ENCODE measurements at regions not wholly inside any gene's neighbourhood (a gene's known extent, or its start where the extent isn't known, plus 50 kb on each side); places are given as distances from the start of the nearest gene placed in this dataset.
A peak's percentile ranks its signal among the peaks of the same experiment; 100 is the strongest.
"Not testable (repeated sequence)": the region's sequence is repeated elsewhere in the genome, so short reads cannot be mapped to it uniquely, and the experiment has no call there.

DNA sequence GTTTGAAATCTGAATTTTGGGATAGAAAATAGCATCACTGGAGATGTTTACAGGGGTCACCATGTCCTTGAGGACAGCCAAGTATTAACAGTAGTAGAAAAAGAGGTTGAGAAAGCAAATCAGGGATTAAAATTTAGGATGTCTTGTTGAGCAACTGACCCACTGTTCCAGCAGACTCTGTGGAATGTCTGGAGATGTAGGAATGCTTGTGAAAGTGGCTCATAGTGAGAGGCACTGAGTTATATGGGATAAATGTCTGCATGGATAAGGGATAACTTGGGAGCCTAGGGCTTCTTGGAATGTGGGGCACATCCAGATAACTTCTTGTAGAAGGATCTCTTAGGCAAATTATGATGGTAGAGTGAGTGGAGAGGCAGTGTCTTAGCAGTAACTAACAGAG is 495.0 kb downstream of the TMX3 start:
- peak; percentile 8 for DNase-seq

- peak; percentile 8 for DNase-seq
These were observed 495.6 kb downstream of the TMX3 start for GRCh38 chr18:68219274-68219673.

- peak; percentile 92 for DNase-seq
These were observed 499.0 kb downstream of the TMX3 start for GRCh38 chr18:68215931-68216330.

DNA sequence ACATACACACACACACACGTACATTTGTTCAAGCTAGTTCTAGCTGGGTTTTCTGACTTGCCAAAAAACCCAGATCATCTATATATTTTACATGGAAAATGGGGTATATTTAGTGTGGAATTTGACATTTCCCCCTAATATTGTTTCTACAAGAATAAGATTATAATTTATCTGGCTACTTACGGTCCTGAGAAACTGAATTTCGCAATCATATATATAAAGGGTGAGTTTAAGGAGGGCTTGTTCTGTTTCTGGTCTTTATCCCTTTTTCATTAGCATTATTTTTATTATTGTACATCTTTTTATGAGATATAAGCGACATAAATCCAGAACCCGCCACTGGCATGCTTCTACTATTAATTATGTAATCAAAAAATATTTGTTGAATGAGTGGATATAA is 528.9 kb downstream of the TMX3 start:
- no peak for DNase-seq

GRCh38 chr18:68181956-68182355 is 533.0 kb downstream of the TMX3 start:
- no peak for DNase-seq

DNA sequence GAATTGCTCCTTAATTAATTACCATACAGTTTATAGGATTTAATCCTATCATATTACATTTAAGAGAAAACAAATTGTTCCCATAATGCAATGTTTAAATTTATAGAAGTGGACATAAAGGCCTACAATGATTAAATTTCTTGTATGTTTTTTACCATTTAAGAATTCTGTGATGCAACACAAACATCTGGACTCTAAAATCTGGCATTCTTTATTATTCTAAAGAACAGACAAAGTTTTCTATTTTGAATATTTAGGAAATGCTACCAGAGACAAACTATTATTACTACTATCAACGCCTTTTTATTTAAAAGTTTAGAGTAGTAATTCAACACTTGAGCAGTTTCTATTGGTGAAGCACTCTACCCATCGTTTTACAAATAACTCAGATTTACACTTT is 535.1 kb downstream of the TMX3 start:
- DNase-seq = no peak

GRCh38 chr18:68178921-68179320 is 536.0 kb downstream of the TMX3 start:
- no peak for DNase-seq

- peak; percentile 96 for DNase-seq
These were observed 536.9 kb downstream of the TMX3 start for GRCh38 chr18:68177807-68178702.

DNA sequence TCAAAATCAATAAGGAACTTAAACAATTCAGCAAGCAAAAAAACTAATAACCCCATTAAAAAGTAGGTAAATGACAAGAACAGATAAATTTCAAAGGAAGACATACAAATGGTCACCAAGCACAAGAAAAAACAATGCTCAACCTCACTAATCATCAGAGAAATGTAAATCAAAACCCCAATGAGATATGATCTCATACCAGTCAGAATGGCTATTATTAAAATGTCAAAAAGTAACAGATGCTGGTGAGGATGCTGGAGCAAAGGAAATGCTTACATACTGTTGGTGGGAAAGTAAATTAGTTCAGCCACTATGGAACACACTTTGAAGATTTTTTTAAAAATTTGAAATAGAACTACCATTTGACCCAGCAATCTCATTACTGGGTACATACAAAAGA is 538.0 kb downstream of the TMX3 start:
- no peak for DNase-seq

DNA sequence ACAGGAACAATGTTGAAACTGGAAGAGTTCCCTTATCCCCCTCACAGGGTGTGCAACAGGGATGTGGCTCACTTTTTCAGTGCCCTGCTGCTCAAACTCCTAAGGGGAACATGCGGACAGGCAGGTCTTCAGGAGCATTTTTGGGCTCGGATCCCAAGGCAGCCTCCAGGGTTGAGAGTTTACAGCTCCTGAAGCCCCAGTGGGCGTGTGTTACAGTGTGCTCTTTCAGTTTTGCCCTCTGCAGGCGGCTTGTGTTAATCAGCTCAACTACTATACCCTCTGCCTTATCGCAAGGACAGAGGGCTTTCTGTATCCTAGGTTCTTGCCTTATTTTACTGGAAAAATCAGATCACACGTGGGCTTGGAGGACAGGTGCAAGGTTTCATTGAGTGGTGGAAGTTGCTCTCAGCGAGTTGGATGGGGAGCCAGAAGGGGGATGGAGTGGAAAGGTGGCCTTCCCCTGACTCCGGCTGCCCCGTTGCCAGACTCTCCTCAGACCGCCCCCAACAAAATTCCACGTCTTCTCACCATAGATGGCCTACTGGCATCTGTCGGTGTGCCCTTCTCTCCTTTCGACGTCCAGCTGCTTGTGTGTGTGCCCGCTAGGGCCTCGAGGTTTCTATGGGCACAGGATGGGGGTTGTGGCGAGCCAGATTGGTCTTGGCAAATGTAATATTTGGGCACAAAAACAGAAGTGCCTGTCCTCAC is 541.9 kb downstream of the TMX3 start:
- no peak for DNase-seq

DNA sequence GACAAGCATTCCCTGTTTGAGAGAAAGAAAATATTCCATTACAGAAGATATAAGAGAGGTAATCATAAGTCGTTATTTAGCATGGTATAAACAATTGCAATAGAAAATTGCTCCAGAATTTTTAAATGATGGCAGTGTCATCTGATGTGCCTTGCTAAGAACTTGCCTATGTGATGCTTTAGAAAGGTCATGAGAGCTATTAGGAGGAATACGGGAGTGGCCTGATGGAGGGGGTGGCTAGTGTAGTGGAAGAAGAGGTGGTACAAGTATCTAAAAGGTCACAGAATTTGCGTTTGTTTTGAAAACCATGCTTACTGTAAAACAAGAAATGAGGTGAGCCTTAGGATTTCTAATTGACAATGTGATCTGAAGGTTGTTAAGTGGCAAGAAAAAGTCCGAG is 550.0 kb downstream of the TMX3 start:
- no peak for DNase-seq

- DNase-seq = not testable (repeated sequence)
These were observed 561.1 kb downstream of the TMX3 start for GRCh38 chr18:68153821-68154220.

DNA sequence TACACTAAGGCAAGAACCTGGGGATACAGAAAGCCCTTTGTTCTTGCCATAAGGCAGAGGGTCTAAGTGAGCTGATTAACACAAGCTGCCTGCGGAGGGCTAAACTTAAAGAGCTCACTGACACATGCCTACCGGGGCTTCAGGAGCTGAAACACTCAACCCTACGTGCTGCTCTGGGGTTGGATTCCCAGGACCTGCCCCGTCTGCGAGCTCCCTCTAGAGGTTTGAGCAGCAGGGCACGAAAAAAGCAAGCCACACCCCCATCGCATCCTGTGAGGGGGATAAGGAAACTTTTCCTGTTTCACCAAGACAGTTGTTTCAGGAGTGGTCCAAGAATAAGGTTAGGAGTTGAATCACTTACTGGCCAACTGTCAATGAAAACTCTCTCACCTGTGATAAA is 562.1 kb downstream of the TMX3 start:
- no peak for DNase-seq

GRCh38 chr18:68150961-68151360 is 563.9 kb downstream of the TMX3 start:
- no peak for DNase-seq

- no peak for DNase-seq
These were observed 566.0 kb downstream of the TMX3 start for GRCh38 chr18:68148863-68149262.

GRCh38 chr18:68147728-68148127 is 567.2 kb downstream of the TMX3 start:
- DNase-seq = no peak

GRCh38 chr18:68121826-68122225 is 593.1 kb downstream of the TMX3 start:
- peak; percentile 63 for DNase-seq

GRCh38 chr18:68121308-68121707 is 593.6 kb downstream of the TMX3 start:
- DNase-seq = no peak

GRCh38 chr18:68114989-68115388 is 598.5 kb upstream of the DSEL start:
- DNase-seq = no peak

- no peak for DNase-seq
These were observed 587.5 kb upstream of the DSEL start for GRCh38 chr18:68104036-68104435.

- no peak for DNase-seq
These were observed 587.0 kb upstream of the DSEL start for GRCh38 chr18:68103561-68103960.

DNA sequence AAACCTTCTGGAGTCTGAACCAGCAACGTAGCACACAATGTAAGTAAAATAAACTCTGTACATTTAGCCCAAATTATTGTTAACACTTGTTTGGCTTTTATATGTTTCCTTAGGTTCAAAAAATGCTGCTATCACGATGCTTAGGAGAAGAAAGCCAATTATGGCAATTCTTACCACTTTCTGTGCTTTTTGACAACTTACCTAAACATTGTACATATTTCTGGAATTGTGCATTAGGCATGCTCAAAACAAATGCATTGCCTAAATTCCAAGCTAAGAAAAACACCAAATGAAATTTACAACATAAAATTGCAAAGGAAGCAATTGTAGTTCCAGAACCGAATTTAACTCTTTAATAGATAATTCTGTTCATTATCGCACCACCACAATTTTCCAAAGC is 585.6 kb upstream of the DSEL start:
- DNase-seq = no peak

DNA sequence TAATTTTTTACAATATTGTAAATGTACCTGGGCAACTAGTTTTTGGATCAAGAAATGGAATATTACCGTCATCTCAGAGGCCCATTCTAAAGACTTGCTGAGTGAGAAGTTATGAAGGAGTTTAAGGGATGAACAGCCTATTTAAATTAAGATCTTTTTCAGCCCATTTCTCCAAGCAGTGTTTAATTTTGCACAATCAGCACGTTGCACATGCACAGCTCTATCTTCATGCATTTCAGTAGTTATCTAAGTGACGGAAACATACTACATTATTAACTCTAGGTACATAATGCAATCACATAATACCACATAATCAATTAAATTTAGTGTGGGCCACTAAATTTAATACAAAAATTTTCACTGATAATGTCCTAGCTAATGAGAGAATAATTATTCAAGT is 582.1 kb upstream of the DSEL start:
- DNase-seq = no peak

DNA sequence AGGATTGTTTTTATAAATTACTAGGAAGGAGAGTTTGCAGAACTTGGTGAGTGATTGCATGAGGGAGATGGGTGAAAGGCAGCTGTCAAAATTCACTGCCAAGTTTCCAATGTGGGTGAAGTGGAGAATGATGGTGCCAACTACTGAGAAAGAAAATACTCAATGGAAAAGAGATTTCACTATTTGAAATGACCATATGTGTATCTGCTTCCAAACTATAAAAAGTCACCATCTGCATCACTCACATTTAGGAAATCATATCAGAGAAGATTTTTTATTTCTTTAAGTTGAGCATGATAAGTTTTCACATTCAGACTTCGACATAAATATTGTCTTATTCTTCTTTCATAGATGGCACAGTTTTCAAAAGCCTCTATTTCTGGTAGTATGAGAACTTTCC is 570.0 kb upstream of the DSEL start:
- no peak for DNase-seq

Data from HCEC 1CT (cell line).